B cell (primary cell): ENCODE measurements at regions not wholly inside any gene's neighbourhood (a gene's known extent, or its start where the extent isn't known, plus 50 kb on each side); places are given as distances from the start of the nearest gene placed in this dataset.

Experiments used
- ATAC-seq: fragments of 200-7000 bp; cut with Tn5 transposase; one replicate; pipeline ENCODE4 v1.10.0; 2021; ENCODE audit warnings: low read depth, mild to moderate bottlenecking, moderate number of reproducible peaks, moderate library complexity
- CTCF ChIA-PET: fragments of 350-600 bp; sonication (Branson Sonifier 250); formaldehyde crosslinking; loops from one replicate; lab custom pipeline; 2021; ENCODE audit warnings: antibody characterized with exemption, inconsistent platforms; lab: Charles Lee
- POLR2A ChIA-PET: fragments of 350-600 bp; sonication (Branson Sonifier 250); formaldehyde crosslinking; loops from one replicate; lab custom pipeline; 2021; ENCODE audit warnings: antibody characterized with exemption; lab: Charles Lee
- DNase-seq: peaks from one replicate; pipeline ENCODE4 v3.0.0; 2013
- H2AFZ ChIP-seq: 2 replicates; pipeline ENCODE4 v1.6.1; 2012; ENCODE audit warnings: mild to moderate bottlenecking, low read depth, low read length; ENCODE audit not compliant: insufficient read depth, poor library complexity, severe bottlenecking
- H3K27ac ChIP-seq, 2 donors: 1 replicate in 1 of 2; 2 replicates in 1 of 2; pipeline ENCODE4 v1.5.1; 2012 to 2013; ENCODE audit warnings: low read length in 2 of 2, mild to moderate bottlenecking in 2 of 2, moderate library complexity in 1 of 2
- H3K27me3 ChIP-seq, 4 experiments: fragments of 200-600 bp in 1 of 4; sonication (generic) in 1 of 4; replicated peaks in 1 of 4; 1 replicate in 2 of 4; 2 replicates in 2 of 4; pipeline versions ENCODE4 v1.6.1 to v1.7.0; 2013 to 2016; ENCODE audit warnings: low read length in 3 of 4, mild to moderate bottlenecking in 2 of 4, mixed read lengths in 1 of 4, moderate library complexity in 1 of 4; ENCODE audit not compliant: insufficient read depth in 4 of 4, control insufficient read depth in 3 of 4; ENCODE audit errors: control extremely low read depth in 1 of 4
- H3K36me3 ChIP-seq, 2 experiments: replicated peaks in 1 of 2; 1 replicate in 1 of 2; 2 replicates in 1 of 2; pipeline versions ENCODE4 v1.6.1 to v1.7.1; 2013; ENCODE audit warnings: low read length in 1 of 2; ENCODE audit not compliant: insufficient read depth in 2 of 2, control insufficient read depth in 1 of 2; ENCODE audit errors: control extremely low read depth in 1 of 2, extremely low read depth in 1 of 2
- H3K4me1 ChIP-seq, 2 donors: fragments of 200-600 bp in 1 of 2; sonication (generic) in 1 of 2; 1 replicate in 1 of 2; 2 replicates in 1 of 2; pipeline versions ENCODE4 v1.5.1 to v1.6.1; 2013 to 2017; ENCODE audit warnings: low read length in 2 of 2; ENCODE audit not compliant: control insufficient read depth in 2 of 2, insufficient read depth in 2 of 2
- H3K4me2 ChIP-seq: replicated peaks from 2 replicates; pipeline ENCODE3; 2012; ENCODE audit warnings: mild to moderate bottlenecking, low read depth, low read length; ENCODE audit not compliant: poor library complexity, severe bottlenecking
- H3K4me3 ChIP-seq, 5 experiments: fragments of 200-600 bp in 1 of 5; sonication (generic) in 1 of 5; 1 replicate in 3 of 5; 2 replicates in 2 of 5; pipeline versions ENCODE4 v1.5.1 to v1.7.0; 2011 to 2016; ENCODE audit warnings: low read length in 4 of 5, mild to moderate bottlenecking in 4 of 5, low read depth in 2 of 5, control low read depth in 1 of 5, moderate library complexity in 1 of 5; ENCODE audit not compliant: insufficient read depth in 1 of 5; ENCODE audit errors: control extremely low read depth in 1 of 5, extremely low read depth in 1 of 5
- H3K79me2 ChIP-seq: fragments of 200-600 bp; sonication (generic); one replicate; pipeline ENCODE4 v1.6.0; 2016; ENCODE audit warnings: low read length; ENCODE audit not compliant: control insufficient read depth, insufficient read depth
- H3K9ac ChIP-seq: fragments of 200-600 bp; sonication (generic); 2 replicates; pipeline ENCODE4 v1.6.1; 2017; ENCODE audit warnings: mild to moderate bottlenecking, low read length, moderate library complexity
- H3K9me3 ChIP-seq, 3 donors: one replicate each; pipeline versions ENCODE4 v1.6.1 to v1.7.1; 2013; ENCODE audit warnings: low read length in 2 of 3; ENCODE audit not compliant: control insufficient read depth in 2 of 3, insufficient read depth in 1 of 3; ENCODE audit errors: control extremely low read depth in 1 of 3
- H4K20me1 ChIP-seq: 2 replicates; pipeline ENCODE4 v1.6.0; 2012; ENCODE audit warnings: mild to moderate bottlenecking, low read length; ENCODE audit not compliant: insufficient read depth, control insufficient read depth, poor library complexity, severe bottlenecking
- H3K27ac Mint-ChIP-seq: one replicate; pipeline ENCODE4 v1.8.0; 2021; ENCODE audit warnings: mixed read lengths
- H3K27me3 Mint-ChIP-seq: one replicate; pipeline ENCODE4 v1.8.0; 2021; ENCODE audit warnings: mixed read lengths
- H3K4me1 Mint-ChIP-seq: one replicate; pipeline ENCODE4 v1.8.0; 2021; ENCODE audit warnings: mixed read lengths
- H3K4me3 Mint-ChIP-seq: one replicate; pipeline ENCODE4 v1.8.0; 2021; ENCODE audit warnings: mixed read lengths
- H3K9me3 Mint-ChIP-seq: one replicate; pipeline ENCODE4 v1.8.0; 2022; ENCODE audit warnings: mixed read lengths; ENCODE audit not compliant: insufficient read depth
- CTCF ChIP-seq: fragments of 200-600 bp; IDR thresholded peaks from one replicate; pipeline ENCODE4 v1.8.0; 2022; ENCODE audit warnings: antibody characterized with exemption, mild to moderate bottlenecking
- EZH2 ChIP-seq: IDR thresholded peaks from 2 replicates; pipeline ENCODE4 v1.6.1; 2012; ENCODE audit warnings: borderline replicate concordance, low read depth, mild to moderate bottlenecking, moderate library complexity, low read length; ENCODE audit not compliant: insufficient read depth, poor library complexity, severe bottlenecking
- WGBS: methylation state at CpG from one replicate; pipeline ENCODE4 v1.1.5; 2013; ENCODE audit warnings: missing lambda C conversion rate; ENCODE audit not compliant: insufficient coverage; 5-methylcytosine and 5-hydroxymethylcytosine counted together
- intact Hi-C: fragments of 100-400 bp; cut with micrococcal nuclease; formaldehyde crosslinking; loops from one replicate; pipeline ENCODE4 v1.10.0; 2022

DNA sequence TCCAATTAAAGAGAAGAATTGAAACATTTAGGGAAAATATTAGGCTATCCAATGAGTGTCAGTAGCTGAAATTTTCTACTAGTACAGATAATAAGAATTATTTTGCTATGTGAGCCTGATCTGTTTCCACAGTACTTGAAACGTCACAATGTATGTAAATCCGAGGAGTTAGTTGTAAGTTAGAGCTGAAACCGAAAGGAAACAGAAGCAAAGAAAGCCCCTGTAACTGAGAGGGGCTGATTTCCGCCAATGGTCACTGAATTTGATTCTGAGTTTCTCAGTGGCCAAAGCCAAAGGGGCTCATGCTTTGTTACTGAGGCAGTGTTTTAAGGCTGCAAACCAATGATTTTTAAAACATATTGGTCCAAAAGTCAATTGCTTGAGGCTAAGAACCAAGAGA lies 168.3 kb upstream of the DUSP10 start:
- Mint-ChIP-seq H3K9me3 (no peaks in the 10 kb centered on the region), H3K4me1 (peaks cover 12% of the 10 kb centered on the region), H3K4me3 (no peak overlapping the region), H3K27me3 (no peaks in the 10 kb centered on the region), H3K27ac (no peak overlapping the region)
- no peak for TF ChIP-seq EZH2
- TF ChIP-seq CTCF = no peak
- CTCF ChIA-PET = interaction anchor here (0.6 to 0.9 kb wide), 2 partner anchors 100 to 133 kb away, joined by 3 to 4 read pairs; no protein-coding TSS in a partner anchor
- intact Hi-C loops = no loop called here
- WGBS = 100% methylated on average over 2 of the region's 4 CpGs
- Histone ChIP-seq H3K79me2 (no peaks in the 10 kb centered on the region), H3K4me2 (no peak overlapping the region), H3K27ac (no peak overlapping the region), H3K36me3 (no peaks in the 10 kb centered on the region), H3K9ac (no peak overlapping the region), H3K4me3 (no peak overlapping the region), H3K4me1 (peaks cover 5 to 10% of the 10 kb centered on the region in 2 donors), H4K20me1 (no peaks in the 10 kb centered on the region), H2AFZ (no peak overlapping the region), H3K27me3 (no peaks in the 10 kb centered on the region), H3K9me3 (no peaks in the 10 kb centered on the region)
- ATAC-seq = no peak
- POLR2A ChIA-PET = no interaction called here
- DNase-seq = no peak

- no peak overlapping the region for H3K4me3 Mint-ChIP-seq
- ATAC-seq = no peak
Measured at GRCh38 chr1:221908573-221908972, 166.7 kb upstream of the DUSP10 start.

More at GRCh38 chr1:221908573-221908972, 166.7 kb upstream of the DUSP10 start:
- WGBS = 95% methylated on average over 4 of the region's 4 CpGs
- H2AFZ ChIP-seq = no peak overlapping the region
- no peak for DNase-seq
- H3K79me2 ChIP-seq = no peaks in the 10 kb centered on the region
- H3K27me3 ChIP-seq = no peaks in the 10 kb centered on the region
- H3K4me1 Mint-ChIP-seq = peaks cover 12% of the 10 kb centered on the region
- H3K4me3 ChIP-seq = no peak overlapping the region
- no peak overlapping the region for H3K27ac ChIP-seq
- ChIA-PET CTCF (no interaction called here), POLR2A (no interaction called here)
- H3K4me1 ChIP-seq = peaks cover 5 to 10% of the 10 kb centered on the region in 2 donors
- no peak overlapping the region for H3K27ac Mint-ChIP-seq
- no peak overlapping the region for H3K4me2 ChIP-seq
- no peaks in the 10 kb centered on the region for H3K36me3 ChIP-seq
- intact Hi-C loops = no loop called here
- H3K9me3 Mint-ChIP-seq = no peaks in the 10 kb centered on the region
- H3K9ac ChIP-seq = no peak overlapping the region
- H3K27me3 Mint-ChIP-seq = no peaks in the 10 kb centered on the region
- TF ChIP-seq EZH2 (no peak), CTCF (no peak)
- H4K20me1 ChIP-seq = no peaks in the 10 kb centered on the region
- peaks cover 0 to 7% (median 0%) of the 10 kb centered on the region in 3 donors for H3K9me3 ChIP-seq
